Activated CD8-positive, alpha-beta memory T cell treated with anti-CD3 and anti-CD28 coated beads, Interleukin-2, amount 50 U/mL, for 1 hour (primary cell): ENCODE measurements at regions not wholly inside any gene's neighbourhood (a gene's known extent, or its start where the extent isn't known, plus 50 kb on each side); places are given as distances from the start of the nearest gene placed in this dataset.
"Not testable (repeated sequence)": the region's sequence is repeated elsewhere in the genome, so short reads cannot be mapped to it uniquely, and the experiment has no call there.

Source experiments
- DNase-seq: peaks from one replicate; pipeline ENCODE4 v3.0.0-alpha.2; 2020; ENCODE audit errors: extremely low read depth

- no peak for DNase-seq
These were observed 127.8 kb upstream of the CCDC180 start for GRCh38 chr9:97179616-97180015.

- no peak for DNase-seq
These were observed 131.3 kb upstream of the CCDC180 start for GRCh38 chr9:97176206-97176605.

- DNase-seq = not testable (repeated sequence)
These were observed 129.2 kb upstream of the CTSV start for GRCh38 chr9:97168174-97168573.

GRCh38 chr9:97166496-97167138 lies 127.7 kb upstream of the CTSV start:
- not testable (repeated sequence) for DNase-seq

- DNase-seq = no peak
These were observed 121.3 kb upstream of the CTSV start for GRCh38 chr9:97160255-97160654.

- not testable (repeated sequence) for DNase-seq
These were observed 119.8 kb upstream of the CTSV start for GRCh38 chr9:97158722-97159121.

GRCh38 chr9:97155441-97155840 lies 116.5 kb upstream of the CTSV start:
- not testable (repeated sequence) for DNase-seq

GRCh38 chr9:97153967-97154366 lies 115.0 kb upstream of the CTSV start:
- DNase-seq = no peak

- DNase-seq = not testable (repeated sequence)
These were observed 114.2 kb upstream of the CTSV start for GRCh38 chr9:97153160-97153559.

- DNase-seq = not testable (repeated sequence)
These were observed 111.5 kb upstream of the CTSV start for GRCh38 chr9:97150471-97150870.

GRCh38 chr9:97148428-97148827 lies 109.5 kb upstream of the CTSV start:
- not testable (repeated sequence) for DNase-seq

GRCh38 chr9:97145680-97146079 lies 106.7 kb upstream of the CTSV start:
- DNase-seq = not testable (repeated sequence)

GRCh38 chr9:97140566-97140965 lies 101.6 kb upstream of the CTSV start:
- no peak for DNase-seq

GRCh38 chr9:97136421-97136820 lies 97.5 kb upstream of the CTSV start:
- DNase-seq = no peak

GRCh38 chr9:97133966-97134365 lies 95.0 kb upstream of the CTSV start:
- not testable (repeated sequence) for DNase-seq

- no peak for DNase-seq
These were observed 93.9 kb upstream of the CTSV start for GRCh38 chr9:97132865-97133264.

- not testable (repeated sequence) for DNase-seq
These were observed 91.9 kb upstream of the CTSV start for GRCh38 chr9:97130864-97131263.

GRCh38 chr9:97130387-97130786 lies 91.4 kb upstream of the CTSV start:
- DNase-seq = not testable (repeated sequence)

GRCh38 chr9:97128919-97129318 lies 90.0 kb upstream of the CTSV start:
- no peak for DNase-seq

- DNase-seq = no peak
These were observed 85.3 kb upstream of the CTSV start for GRCh38 chr9:97124256-97124655.

- no peak for DNase-seq
These were observed 71.8 kb upstream of the CTSV start for GRCh38 chr9:97110696-97111095.

- DNase-seq = no peak
These were observed 70.4 kb upstream of the CTSV start for GRCh38 chr9:97109194-97109811.

GRCh38 chr9:97105220-97105619 lies 66.3 kb upstream of the CTSV start:
- DNase-seq = not testable (repeated sequence)
